ENCODE measurements at regions not wholly inside any gene's neighbourhood (a gene's known extent, or its start where the extent isn't known, plus 50 kb on each side); places are given as distances from the start of the nearest gene placed in this dataset.

DNA sequence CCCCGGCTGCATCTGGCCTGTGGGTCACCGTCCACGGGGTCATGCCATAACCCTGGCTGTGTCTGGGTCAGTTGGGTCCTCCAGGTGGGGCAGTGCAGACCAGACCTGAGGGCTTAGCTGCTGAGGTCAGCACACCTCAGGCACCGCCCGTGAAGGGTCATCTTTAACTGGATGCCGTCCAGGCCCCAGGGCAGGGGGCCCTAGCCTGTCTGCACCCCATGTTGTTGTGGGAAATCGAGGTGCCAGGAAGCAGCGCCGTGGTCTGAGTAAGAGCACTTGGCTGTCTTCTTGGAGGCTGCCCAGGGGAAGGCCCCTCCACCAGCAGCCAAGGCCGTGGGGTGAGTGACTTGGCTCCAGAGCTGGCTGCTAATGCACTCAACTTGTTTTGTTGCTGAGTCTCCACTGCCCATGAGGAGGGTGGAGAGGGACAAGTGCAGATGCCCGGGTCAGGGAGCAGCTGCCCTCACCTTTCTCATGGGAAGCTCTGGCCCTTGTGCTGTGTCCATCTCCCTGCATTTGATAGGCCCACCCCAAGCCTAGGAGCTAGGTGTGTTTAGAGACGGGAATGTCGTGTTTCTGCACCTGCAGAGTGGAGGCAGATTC, 317.2 kb downstream of the TMEM121 start:
- DNase-seq (ENCODE audit: low read depth), result no peak
- TF ChIP-seq, protein P1, sequence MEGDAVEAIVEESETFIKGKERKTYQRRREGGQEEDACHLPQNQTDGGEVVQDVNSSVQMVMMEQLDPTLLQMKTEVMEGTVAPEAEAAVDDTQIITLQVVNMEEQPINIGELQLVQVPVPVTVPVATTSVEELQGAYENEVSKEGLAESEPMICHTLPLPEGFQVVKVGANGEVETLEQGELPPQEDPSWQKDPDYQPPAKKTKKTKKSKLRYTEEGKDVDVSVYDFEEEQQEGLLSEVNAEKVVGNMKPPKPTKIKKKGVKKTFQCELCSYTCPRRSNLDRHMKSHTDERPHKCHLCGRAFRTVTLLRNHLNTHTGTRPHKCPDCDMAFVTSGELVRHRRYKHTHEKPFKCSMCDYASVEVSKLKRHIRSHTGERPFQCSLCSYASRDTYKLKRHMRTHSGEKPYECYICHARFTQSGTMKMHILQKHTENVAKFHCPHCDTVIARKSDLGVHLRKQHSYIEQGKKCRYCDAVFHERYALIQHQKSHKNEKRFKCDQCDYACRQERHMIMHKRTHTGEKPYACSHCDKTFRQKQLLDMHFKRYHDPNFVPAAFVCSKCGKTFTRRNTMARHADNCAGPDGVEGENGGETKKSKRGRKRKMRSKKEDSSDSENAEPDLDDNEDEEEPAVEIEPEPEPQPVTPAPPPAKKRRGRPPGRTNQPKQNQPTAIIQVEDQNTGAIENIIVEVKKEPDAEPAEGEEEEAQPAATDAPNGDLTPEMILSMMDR (IDR thresholded peaks at IDR 0.05; ENCODE audit: control insufficient read depth, extremely low read depth, insufficient read depth), result no peak
- H3K4me3 ChIP-seq (ENCODE audit: low read depth, low read length), result no peak overlapping the region

DNA sequence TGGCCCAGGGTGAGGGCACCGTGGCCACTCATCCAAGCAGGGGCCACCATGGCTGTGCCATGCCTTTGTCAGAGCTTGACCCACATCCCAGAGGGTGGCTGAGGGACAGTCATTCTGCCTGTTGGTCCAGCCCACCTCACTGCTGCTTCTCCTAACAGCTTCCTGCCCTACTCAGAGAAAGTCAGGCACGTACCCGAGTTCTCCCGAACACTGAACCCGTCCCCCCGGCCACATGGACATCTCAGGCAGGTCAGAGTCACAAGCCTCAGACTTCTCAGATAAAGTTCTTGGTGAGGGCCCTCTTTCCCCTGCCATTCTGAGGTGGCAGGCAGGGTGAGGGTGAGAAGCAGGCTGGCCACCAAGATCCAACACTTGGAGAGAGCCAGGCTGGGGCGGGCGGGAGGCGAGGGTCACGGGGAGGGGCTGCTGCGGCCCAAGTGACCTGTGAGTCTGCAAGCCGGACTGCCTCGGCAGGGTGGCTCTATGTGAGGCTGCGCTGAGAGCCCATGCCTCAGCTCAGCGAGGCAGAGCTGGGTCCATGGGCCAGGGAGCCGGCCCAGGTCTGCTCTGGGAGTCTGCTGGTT, 317.8 kb downstream of the TMEM121 start:
- no peak overlapping the region for H3K4me3 ChIP-seq (ENCODE audit: low read depth, low read length)
- DNase-seq (ENCODE audit: low read depth), result no peak
- TF ChIP-seq, protein P1 (IDR thresholded peaks at IDR 0.05; ENCODE audit: control insufficient read depth, extremely low read depth, insufficient read depth), result no peak

DNA sequence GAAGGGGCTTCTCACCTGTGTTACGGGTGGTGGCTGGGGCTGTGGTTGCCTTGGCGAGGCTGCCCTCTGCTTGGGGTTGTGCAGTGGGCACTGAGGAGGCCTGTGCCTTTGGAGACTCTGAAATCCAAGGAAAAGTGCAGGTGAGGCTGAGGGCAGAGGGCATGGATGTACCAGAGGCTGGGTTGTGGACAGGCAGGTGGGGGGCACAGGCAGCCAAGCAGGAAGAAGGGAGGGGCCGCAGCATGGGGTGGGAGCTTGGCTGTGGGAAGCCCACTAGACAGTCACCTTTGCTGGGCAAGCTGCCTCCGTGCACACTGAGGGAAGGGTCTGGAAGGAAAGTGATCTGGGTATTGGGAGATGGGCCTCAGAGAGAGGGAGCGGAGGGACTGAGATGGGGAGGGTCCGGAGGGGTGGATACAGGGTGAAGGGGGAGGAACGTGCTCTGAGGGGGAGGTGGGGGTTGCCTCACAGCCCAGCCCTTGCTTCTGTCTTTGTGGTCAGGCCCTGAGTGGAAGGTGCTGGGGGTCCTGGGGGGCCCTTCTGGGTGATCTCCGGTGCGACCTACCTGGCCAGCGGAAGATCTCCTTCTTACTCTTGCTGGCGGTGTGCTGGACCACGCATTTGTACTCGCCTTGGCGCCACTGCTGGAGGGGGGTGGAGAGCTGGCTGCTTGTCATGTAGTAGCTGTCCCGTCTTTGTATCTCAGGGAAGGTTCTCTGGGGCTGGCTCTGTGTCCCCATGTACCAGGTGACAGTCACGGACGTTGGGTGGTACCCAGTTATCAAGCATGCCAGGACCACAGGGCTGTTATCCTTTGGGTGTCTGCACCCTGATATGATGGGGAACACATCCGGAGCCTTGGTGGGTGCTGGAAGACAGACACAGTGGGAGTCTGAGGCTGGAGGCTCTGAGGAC, 318.7 kb downstream of the TMEM121 start:
- TF ChIP-seq, protein P1 (IDR thresholded peaks at IDR 0.05; ENCODE audit: control insufficient read depth, extremely low read depth, insufficient read depth), result no peak
- H3K4me3 ChIP-seq (ENCODE audit: low read depth, low read length), result no peak overlapping the region
- no peak for DNase-seq (ENCODE audit: low read depth)

DNA sequence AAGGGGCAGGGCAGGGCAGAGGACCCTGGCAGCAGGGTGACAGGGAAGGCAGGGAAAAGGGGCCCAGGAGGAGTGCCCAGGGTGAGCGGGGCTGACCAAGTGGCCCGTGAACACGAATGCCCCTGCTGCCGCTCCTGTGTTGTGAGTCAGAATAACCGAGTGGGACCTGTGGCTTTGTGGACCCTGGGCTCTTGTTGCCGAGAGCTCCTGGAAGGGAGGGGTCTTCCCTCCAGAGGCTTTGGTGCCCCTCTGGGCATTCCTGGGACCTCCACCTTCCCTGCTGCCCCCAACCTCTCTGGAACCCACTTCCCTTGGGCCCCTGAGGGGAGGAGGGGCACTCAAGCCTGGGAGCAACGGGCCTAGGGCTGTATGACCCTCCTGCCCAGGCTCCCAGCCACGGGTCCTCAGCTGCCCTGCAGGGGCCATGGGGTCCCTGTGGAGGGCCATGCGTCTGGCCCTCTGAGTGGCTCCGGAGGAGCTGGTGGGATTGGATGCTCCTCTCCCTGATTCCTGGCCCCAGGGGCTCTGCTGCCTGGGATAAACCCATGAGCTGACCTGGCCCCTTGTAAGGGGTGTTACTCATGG, 319.4 kb downstream of the TMEM121 start:
- no peak overlapping the region for H3K4me3 ChIP-seq (ENCODE audit: low read depth, low read length)
- no peak for DNase-seq (ENCODE audit: low read depth)
- TF ChIP-seq, protein P1 (IDR thresholded peaks at IDR 0.05; ENCODE audit: control insufficient read depth, extremely low read depth, insufficient read depth), result no peak

DNA sequence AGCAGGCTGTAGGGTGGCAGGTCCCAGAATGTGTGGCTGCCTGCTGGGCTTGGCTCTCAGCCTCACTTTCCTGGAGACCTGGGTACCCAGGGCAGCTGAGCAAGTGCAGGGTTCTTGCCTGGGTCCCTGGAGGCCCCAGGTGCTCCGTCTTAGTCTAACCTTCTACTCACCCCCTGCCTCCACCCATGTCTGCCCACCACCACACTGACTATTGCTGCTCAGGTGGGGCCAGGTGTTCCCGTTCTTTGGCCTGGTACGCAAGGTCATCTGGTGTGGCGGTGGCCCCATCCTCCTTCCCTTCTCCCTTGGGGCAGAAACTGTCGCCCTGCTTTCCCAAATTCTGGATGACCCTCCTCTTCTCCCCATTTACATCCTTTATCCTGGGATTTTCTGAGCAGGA, 319.9 kb downstream of the TMEM121 start:
- no peak for DNase-seq (ENCODE audit: low read depth)
- H3K4me3 ChIP-seq (ENCODE audit: low read depth, low read length), result no peak overlapping the region
- TF ChIP-seq, protein P1 (IDR thresholded peaks at IDR 0.05; ENCODE audit: control insufficient read depth, extremely low read depth, insufficient read depth), result no peak

DNA sequence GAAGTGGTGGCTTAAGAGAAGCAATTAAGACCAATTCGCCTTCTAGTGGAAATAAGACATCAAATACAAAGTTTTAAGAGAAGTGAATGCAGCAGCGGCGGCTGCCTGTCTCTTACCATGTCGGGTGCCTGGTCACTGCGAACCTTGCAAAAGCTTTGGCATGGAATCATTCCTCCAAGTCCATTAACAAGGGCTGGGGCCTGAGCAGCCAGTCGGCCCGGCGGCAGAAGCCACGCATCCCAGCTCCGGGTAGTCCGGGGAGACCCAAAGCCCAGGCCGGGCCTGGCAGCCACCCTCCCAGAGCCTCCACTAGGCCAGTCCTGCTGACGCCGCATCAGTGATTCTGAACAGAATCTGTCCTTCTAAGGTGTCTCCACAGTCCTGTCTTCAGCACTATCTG, 321.0 kb downstream of the TMEM121 start:
- TF ChIP-seq, protein P1 (IDR thresholded peaks at IDR 0.05; ENCODE audit: control insufficient read depth, extremely low read depth, insufficient read depth), result no peak
- no peak for DNase-seq (ENCODE audit: low read depth)
- no peak overlapping the region for H3K4me3 ChIP-seq (ENCODE audit: low read depth, low read length)
